ENCODE measurements at regions not wholly inside any gene's neighbourhood (a gene's known extent, or its start where the extent isn't known, plus 50 kb on each side); places are given as distances from the start of the nearest gene placed in this dataset.
"Not testable (repeated sequence)": the region's sequence is repeated elsewhere in the genome, so short reads cannot be mapped to it uniquely, and the experiment has no call there.

- Histone ChIP-seq H3K4me2 (ENCODE audit: low read depth, low read length, poor library complexity, severe bottlenecking) (no peak overlapping the region), H3K9ac (ENCODE audit: low read length) (no peak overlapping the region), H3K27me3 (ENCODE audit: low read length) (no peaks in the 10 kb centered on the region), H3K36me3 (ENCODE audit: low read length) (no peaks in the 10 kb centered on the region), H3K9me2 (replicated peaks; ENCODE audit: insufficient read depth, low read length) (no peaks in the 10 kb centered on the region), H3K27ac (ENCODE audit: low read depth, low read length) (no peak overlapping the region), H3F3A (ENCODE audit: insufficient read depth) (no peaks in the 10 kb centered on the region), H3K9me3 (ENCODE audit: insufficient read depth, low read length) (no peaks in the 10 kb centered on the region), H3K4me3 (ENCODE audit: insufficient read depth, low read length, poor library complexity, severe bottlenecking) (no peak overlapping the region), H4K20me1 (ENCODE audit: low read depth, low read length) (no peaks in the 10 kb centered on the region), H3K79me2 (ENCODE audit: insufficient read depth, low read length) (no peaks in the 10 kb centered on the region), H2AFZ (ENCODE audit: low read depth, low read length, severe bottlenecking) (no peak overlapping the region)
- TF ChIP-seq EZH2phosphoT487 (conservative IDR thresholded peaks at IDR 0.05; ENCODE audit: low read length) (no peak), CTCF (IDR thresholded peaks at IDR 0.05; ENCODE audit: insufficient read depth, low read length, poor library complexity, severe bottlenecking) (no peak)
Measured at GRCh38 chr13:71209217-71209616, 657.8 kb downstream of the DACH1 start.

- not testable (repeated sequence) for H3K4me3 ChIP-seq (ENCODE audit: insufficient read depth, low read length, poor library complexity, severe bottlenecking); H3K27ac ChIP-seq (ENCODE audit: low read depth, low read length); H3F3A ChIP-seq (ENCODE audit: insufficient read depth); H3K9me2 ChIP-seq (replicated peaks; ENCODE audit: insufficient read depth, low read length); H3K27me3 ChIP-seq (ENCODE audit: low read length); H3K9ac ChIP-seq (ENCODE audit: low read length); H2AFZ ChIP-seq (ENCODE audit: low read depth, low read length, severe bottlenecking); H3K79me2 ChIP-seq (ENCODE audit: insufficient read depth, low read length); H3K9me3 ChIP-seq (ENCODE audit: insufficient read depth, low read length); H4K20me1 ChIP-seq (ENCODE audit: low read depth, low read length); H3K36me3 ChIP-seq (ENCODE audit: low read length); H3K4me2 ChIP-seq (ENCODE audit: low read depth, low read length, poor library complexity, severe bottlenecking)
Measured at GRCh38 chr13:71184583-71184982, 682.4 kb downstream of the DACH1 start.

- not testable (repeated sequence) for H2AFZ ChIP-seq (ENCODE audit: low read depth, low read length, severe bottlenecking); H3K27ac ChIP-seq (ENCODE audit: low read depth, low read length); H3K4me2 ChIP-seq (ENCODE audit: low read depth, low read length, poor library complexity, severe bottlenecking); H3K27me3 ChIP-seq (ENCODE audit: low read length); H3K9ac ChIP-seq (ENCODE audit: low read length); H4K20me1 ChIP-seq (ENCODE audit: low read depth, low read length); H3F3A ChIP-seq (ENCODE audit: insufficient read depth); H3K4me3 ChIP-seq (ENCODE audit: insufficient read depth, low read length, poor library complexity, severe bottlenecking); H3K9me2 ChIP-seq (replicated peaks; ENCODE audit: insufficient read depth, low read length); H3K79me2 ChIP-seq (ENCODE audit: insufficient read depth, low read length); H3K9me3 ChIP-seq (ENCODE audit: insufficient read depth, low read length); H3K36me3 ChIP-seq (ENCODE audit: low read length)
Measured at GRCh38 chr13:71183352-71183751, 683.7 kb downstream of the DACH1 start.

- Histone ChIP-seq H2AFZ (ENCODE audit: low read depth, low read length, severe bottlenecking) (peak overlapping the region; percentile 76), H3K4me2 (ENCODE audit: low read depth, low read length, poor library complexity, severe bottlenecking) (peak overlapping the region; percentile 16), H3K9me2 (replicated peaks; ENCODE audit: insufficient read depth, low read length) (no peaks in the 10 kb centered on the region), H3K9me3 (ENCODE audit: insufficient read depth, low read length) (no peaks in the 10 kb centered on the region), H3K4me3 (ENCODE audit: insufficient read depth, low read length, poor library complexity, severe bottlenecking) (no peak overlapping the region), H3K9ac (ENCODE audit: low read length) (no peak overlapping the region), H3K27ac (ENCODE audit: low read depth, low read length) (no peak overlapping the region), H3K27me3 (ENCODE audit: low read length) (no peaks in the 10 kb centered on the region), H3F3A (ENCODE audit: insufficient read depth) (no peaks in the 10 kb centered on the region), H3K36me3 (ENCODE audit: low read length) (no peaks in the 10 kb centered on the region), H3K79me2 (ENCODE audit: insufficient read depth, low read length) (no peaks in the 10 kb centered on the region), H4K20me1 (ENCODE audit: low read depth, low read length) (no peaks in the 10 kb centered on the region)
- TF ChIP-seq CTCF (IDR thresholded peaks at IDR 0.05; ENCODE audit: insufficient read depth, low read length, poor library complexity, severe bottlenecking) (no peak), EZH2phosphoT487 (conservative IDR thresholded peaks at IDR 0.05; ENCODE audit: low read length) (no peak)
Measured at GRCh38 chr13:71171740-71172139, 695.3 kb downstream of the DACH1 start.
